GM18520 (cell line): ENCODE measurements at regions not wholly inside any gene's neighbourhood (a gene's known extent, or its start where the extent isn't known, plus 50 kb on each side); places are given as distances from the start of the nearest gene placed in this dataset.
A peak's percentile ranks its signal among the peaks of the same experiment; 100 is the strongest.
"Not testable (repeated sequence)": the region's sequence is repeated elsewhere in the genome, so short reads cannot be mapped to it uniquely, and the experiment has no call there.

Experiments
- ATAC-seq: cut with Tn5 transposase; IDR thresholded peaks from one replicate; pipeline ENCODE4 v1.9.1; 2021; ENCODE audit not compliant: unreplicated experiment

- no peak for ATAC-seq
Measured at GRCh38 chr21:14058566-14058965, 152.2 kb downstream of the LIPI start.

- ATAC-seq = not testable (repeated sequence)
Measured at GRCh38 chr21:14057841-14058481, 152.8 kb downstream of the LIPI start.

- ATAC-seq = no peak
Measured at GRCh38 chr21:14057313-14057712, 153.4 kb downstream of the LIPI start.

GRCh38 chr21:14056771-14057191 is 154.0 kb downstream of the LIPI start:
- ATAC-seq = no peak

GRCh38 chr21:14055746-14056515 is 154.8 kb downstream of the LIPI start:
- not testable (repeated sequence) for ATAC-seq

GRCh38 chr21:14054682-14055081 is 156.1 kb downstream of the LIPI start:
- no peak for ATAC-seq

GRCh38 chr21:14050121-14050520 is 160.6 kb downstream of the LIPI start:
- no peak for ATAC-seq

GRCh38 chr21:14046401-14046800 is 164.4 kb downstream of the LIPI start:
- no peak for ATAC-seq

GRCh38 chr21:14040386-14040785 is 170.4 kb downstream of the LIPI start:
- no peak for ATAC-seq

- ATAC-seq = not testable (repeated sequence)
Measured at GRCh38 chr21:14028619-14029018, 182.1 kb downstream of the LIPI start.

- ATAC-seq = peak; percentile 100
Measured at GRCh38 chr21:14027235-14027869, 183.4 kb downstream of the LIPI start.

- ATAC-seq = not testable (repeated sequence)
Measured at GRCh38 chr21:14020108-14020507, 190.6 kb downstream of the LIPI start.

- ATAC-seq = not testable (repeated sequence)
Measured at GRCh38 chr21:14015841-14016240, 194.9 kb downstream of the LIPI start.

- ATAC-seq = not testable (repeated sequence)
Measured at GRCh38 chr21:14013623-14014498, 196.9 kb downstream of the LIPI start.

GRCh38 chr21:14013056-14013603 is 197.6 kb downstream of the LIPI start:
- no peak for ATAC-seq

GRCh38 chr21:14012409-14012808 is 198.3 kb downstream of the LIPI start:
- no peak for ATAC-seq

GRCh38 chr21:14011751-14012150 is 199.0 kb downstream of the LIPI start:
- not testable (repeated sequence) for ATAC-seq

- not testable (repeated sequence) for ATAC-seq
Measured at GRCh38 chr21:14011149-14011548, 199.6 kb downstream of the LIPI start.

- no peak for ATAC-seq
Measured at GRCh38 chr21:14010729-14011128, 200.0 kb downstream of the LIPI start.

GRCh38 chr21:14009990-14010389 is 200.8 kb downstream of the LIPI start:
- not testable (repeated sequence) for ATAC-seq
